HT1080 (cell line): ENCODE measurements at regions not wholly inside any gene's neighbourhood (a gene's known extent, or its start where the extent isn't known, plus 50 kb on each side); places are given as distances from the start of the nearest gene placed in this dataset.
"Not testable (repeated sequence)": the region's sequence is repeated elsewhere in the genome, so short reads cannot be mapped to it uniquely, and the experiment has no call there.

Experiments
- DNase-seq: peaks from one replicate; pipeline ENCODE4 v3.0.0-alpha.2; 2015; ENCODE audit warnings: low read depth

DNA sequence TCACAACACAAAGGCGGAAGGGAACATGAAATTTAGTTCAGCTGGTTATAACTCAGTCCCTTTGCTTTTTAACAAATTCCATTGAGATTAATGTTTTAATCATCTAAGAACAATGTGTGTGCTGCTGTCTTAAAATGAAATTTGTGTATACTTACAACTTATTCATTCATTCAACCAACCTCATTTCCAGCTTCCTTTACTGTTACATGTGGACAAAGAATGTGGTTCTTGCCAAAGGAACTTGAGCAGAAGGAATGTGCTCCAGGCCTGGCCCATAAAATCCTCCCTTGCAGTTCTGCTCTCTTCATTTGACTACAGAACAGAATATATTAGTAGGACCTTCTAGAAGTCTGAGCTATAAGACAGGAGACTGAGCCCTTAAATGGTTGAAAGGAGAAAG lies 176.8 kb upstream of the GLRA2 start:
- no peak for DNase-seq

DNA sequence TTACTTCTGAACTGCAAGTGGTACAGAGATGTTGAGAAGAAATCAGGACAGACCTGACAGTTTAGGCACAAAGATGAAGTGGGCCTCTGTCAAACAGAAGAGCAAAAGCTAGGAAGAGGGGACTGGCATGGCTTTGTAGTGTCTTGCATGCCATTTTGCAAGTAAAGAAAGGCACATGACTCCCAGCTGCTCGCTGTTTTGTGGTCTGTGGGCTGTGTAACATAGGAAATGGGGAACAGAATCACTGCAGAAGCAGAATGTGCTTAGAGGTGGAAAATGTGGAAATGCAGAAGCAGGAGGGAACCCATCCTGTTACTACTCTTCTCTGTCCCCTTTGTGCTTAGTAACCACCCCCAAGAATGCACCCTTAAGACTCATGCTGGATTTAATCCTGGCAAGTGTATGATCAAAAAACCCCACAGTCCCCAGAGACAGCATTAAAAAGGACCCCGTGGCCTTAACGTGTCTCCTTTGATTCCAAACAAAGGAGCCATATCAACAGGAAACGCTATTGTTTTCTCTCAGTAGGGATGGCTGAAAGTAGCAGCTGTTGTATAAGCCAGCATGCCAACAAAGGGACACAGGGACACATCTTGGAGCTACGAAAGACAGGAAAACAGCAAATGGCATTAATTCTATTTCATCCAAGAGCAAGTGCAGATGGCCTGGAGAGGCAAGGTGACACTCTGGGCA lies 177.6 kb upstream of the GLRA2 start:
- no peak for DNase-seq

DNA sequence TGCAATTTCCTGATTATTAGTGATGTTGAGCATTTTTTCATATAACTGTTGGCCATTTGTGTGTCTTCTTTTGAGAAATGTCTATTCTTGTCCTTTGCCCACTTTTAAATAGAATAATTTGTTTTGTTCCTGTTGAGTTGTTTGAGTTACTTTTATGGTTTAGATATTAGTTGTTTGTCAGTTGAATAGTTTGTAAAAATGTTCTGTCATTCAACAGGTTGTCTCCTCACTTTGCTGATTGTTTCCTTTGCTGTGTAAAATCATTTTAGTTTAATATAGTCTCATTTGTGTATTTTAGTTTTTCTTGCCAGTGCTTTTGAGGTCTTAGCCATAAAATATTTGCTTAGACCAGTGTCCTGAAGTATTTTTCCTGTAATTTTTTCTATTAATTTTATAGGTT lies 181.8 kb upstream of the GLRA2 start:
- DNase-seq: no peak

DNA sequence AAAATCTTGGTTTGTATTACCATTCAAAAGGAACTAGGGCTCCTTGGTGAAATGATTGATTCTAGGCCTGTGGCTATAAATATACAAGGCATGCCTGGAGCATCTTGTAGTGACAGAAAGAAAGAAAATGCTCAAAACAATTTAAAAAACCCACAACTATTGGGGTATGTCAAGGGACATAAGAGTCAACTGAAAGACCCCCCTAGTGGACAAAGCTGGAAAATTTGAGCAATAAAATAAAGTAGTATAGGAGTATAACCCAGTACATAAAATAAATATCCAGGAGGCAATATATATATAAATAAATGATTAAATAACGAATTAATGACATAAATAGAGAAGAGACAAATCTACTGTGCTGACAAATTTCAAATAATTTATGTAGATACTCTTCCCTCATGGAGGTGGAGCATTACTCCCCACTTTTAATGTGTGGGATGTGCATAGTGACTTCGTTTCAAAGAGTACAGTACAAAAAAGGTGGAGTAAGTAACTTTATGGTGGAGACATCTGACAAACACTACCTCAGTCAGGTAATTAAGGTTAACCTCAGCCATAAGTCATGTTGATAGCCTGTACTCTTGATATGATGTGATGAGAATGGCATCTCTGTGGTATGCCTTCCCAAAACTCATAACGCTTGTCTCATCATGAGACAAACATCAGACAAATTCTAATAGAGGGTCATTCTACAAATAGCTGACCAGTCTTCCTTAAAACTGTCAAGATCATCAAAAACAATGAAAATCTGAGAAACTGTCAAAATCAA lies 185.0 kb upstream of the GLRA2 start:
- DNase-seq: no peak

DNA sequence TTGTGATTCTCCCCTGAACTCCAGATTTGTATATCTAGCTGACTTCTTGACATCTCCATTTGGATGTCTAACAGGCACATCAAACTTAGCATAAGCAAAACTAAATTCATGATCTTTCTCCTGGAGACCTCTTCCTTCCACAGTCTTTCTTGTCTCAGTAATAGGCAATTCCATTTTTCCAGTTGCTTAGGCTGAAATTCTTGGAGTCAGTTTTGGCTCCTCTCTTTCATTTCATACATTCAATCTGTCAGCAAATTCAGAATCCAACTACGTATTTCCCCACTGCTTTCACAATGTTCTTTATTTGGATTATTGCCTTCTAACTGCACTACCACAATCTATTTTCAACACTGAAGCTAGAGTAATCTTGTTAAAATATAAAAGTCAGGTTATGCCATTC lies 219.9 kb upstream of the GLRA2 start:
- no peak for DNase-seq

DNA sequence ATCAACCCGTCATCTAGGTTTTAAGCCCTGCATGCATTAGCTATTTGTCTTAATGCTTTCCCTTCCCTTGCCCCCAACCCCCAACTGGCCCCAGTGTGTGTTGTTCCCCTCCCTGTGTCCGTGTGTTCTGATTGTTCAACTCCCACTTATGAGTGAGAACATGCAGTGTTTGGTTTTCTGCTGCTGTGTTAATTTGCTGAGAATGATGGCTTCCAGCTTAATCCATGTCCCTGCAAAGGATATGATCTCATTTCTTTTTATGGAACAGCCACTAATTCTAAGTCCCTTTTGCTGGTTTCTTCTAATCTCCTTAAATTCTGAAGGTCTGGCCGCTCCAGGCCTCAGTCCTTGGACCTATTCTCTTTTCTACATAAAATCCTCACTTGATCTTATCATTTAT lies 220.4 kb upstream of the GLRA2 start:
- not testable (repeated sequence) for DNase-seq

DNA sequence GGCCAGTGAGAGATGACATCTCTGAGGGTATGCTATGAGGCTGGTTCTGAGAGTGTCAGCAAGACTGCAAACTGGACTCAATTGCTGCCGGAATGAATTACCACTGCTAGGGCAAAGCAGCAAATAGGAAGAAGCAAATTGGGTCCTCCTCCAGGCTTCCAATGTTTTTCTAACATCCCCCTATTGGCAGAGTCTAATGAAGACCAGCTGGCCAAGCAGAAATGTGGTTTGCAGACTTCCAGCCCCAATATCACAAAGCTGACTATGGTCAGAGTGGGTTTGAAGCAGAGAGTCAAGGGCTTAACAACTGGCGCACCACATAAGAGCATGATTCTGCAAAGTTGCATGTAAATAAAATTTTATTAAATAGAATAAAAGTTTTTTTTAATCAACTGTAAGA lies 225.4 kb upstream of the GLRA2 start:
- DNase-seq: no peak

DNA sequence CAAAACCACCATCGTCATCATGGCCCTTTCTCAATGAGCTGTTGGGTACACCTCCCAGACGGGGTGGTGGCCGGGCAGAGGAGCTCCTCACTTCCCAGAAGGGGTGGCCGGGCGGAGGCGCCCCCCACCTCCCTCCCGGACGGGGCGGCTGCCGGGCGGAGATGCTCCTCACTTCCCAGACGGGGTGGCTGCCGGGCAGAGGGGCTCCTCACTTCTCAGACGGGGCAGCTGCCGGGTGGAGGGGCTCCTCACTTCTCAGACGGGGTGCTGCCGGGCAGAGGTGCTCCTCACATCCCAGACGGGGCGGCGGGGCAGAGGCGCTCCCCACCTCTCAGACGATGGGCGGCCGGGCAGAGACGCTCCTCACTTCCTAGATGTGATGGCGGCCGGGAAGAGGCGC lies 226.8 kb upstream of the GLRA2 start:
- not testable (repeated sequence) for DNase-seq

DNA sequence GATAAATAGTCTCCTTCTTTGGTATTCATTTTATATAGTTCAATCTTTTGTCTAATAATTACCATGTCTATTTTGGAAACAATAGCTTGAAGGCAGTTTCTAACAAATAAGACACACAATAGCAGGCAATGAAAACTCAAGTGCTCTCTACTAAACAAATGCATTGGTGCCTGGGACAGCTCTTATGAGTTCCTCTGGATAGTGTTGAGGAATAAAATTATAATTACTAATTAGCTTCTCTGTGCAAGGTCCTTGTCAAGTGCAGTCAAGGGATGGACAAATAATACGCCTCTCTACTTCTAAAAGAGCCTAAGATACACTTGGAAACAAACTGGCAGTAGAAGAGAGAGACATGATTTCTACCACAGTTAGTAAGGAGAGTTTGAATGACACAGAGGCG lies 229.0 kb upstream of the GLRA2 start:
- no peak for DNase-seq

DNA sequence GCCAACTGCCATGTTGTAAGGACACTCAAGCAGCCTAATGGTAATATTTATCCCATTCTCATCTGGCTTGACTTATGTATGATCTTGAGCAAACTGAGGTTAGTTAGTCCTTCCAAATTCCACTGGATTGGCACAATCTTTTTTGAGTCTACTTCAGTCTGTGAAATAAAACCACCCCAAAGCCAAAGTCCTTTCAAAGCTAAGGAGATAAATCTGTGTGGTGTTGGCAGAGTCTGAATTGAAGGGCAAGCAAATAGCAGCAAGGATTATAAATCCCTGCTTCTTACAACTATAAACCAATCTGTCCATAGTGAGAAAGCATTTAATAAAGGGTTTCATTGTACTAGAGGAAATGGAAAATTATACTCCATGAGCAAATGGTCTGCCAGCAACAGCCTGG lies 233.9 kb upstream of the GLRA2 start:
- no peak for DNase-seq

DNA sequence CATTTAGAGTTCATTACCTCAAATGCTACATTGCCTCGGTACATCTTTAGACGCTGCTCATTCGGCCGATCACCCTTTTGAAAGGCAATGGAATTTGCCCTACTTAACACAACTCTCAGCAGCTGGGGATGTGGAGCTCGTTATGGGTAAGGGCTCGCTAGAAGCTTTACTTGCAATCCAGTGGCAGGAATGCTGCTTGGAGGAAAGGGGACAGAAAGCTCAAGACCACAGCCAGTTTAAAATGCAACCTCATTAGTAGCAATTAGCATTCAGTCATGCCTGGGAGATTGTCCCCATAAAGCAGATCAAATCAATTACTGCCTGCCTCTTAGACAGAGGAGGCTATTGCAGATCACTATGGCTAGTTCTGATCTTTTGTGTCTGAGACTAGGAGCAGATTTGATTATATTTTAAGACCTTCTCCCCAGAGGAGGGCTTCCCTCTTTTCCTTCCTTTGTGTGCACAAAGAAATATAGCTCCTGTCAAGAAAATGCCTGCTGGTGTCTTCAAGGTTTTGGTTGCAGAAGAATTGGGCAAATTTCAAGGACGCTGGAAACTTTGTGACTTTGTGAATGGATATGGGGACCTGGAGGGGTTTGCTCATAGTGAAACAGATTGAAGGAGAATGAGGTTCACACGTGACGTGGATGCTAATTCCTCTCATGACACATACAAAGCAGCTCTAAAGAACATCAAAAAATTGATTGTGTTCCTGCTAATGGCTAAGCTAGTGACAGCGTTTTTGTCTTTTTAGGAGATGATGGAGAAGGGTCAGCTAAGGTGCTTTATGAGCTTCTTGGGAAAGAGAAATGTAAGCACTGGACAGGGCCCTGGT lies 237.5 kb upstream of the GLRA2 start:
- DNase-seq: no peak

DNA sequence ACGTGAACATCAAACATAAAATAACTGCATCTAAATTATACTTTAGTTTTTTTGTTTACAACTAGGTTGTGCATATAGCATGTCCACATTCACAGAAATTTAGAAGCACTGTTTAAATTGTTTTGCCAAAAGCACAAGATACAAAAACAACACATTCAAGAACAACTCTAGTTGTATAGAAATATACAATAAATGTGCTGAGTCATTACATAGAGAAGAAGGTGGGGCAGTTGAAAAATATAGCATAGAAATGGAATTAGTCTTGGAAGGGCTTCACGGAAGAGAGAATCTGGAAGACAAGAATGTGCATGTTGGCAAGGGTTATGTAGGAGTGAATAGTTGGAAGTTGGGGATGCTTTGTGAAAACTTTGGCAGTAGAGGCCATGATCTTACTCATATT lies 239.0 kb upstream of the GLRA2 start:
- no peak for DNase-seq

DNA sequence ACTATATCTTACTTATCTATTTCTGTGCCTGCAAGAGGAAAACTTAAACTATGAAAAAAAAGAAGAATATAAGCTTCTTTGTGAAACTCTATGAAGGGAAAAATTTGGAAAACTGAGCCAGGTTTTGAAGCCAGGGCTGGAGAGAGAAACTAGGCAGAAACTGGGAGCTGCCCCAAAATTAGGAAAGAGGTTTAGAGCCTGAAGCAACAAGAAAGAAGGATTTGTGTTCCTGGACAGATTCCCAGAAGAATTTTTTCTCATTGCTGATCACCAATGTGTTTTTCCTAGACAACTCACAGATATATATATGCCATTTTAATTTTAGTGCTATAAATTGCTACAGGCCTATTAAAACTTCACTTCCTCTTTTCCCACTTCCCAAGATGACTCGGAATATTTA lies 245.0 kb upstream of the GEMIN8 start:
- no peak for DNase-seq

DNA sequence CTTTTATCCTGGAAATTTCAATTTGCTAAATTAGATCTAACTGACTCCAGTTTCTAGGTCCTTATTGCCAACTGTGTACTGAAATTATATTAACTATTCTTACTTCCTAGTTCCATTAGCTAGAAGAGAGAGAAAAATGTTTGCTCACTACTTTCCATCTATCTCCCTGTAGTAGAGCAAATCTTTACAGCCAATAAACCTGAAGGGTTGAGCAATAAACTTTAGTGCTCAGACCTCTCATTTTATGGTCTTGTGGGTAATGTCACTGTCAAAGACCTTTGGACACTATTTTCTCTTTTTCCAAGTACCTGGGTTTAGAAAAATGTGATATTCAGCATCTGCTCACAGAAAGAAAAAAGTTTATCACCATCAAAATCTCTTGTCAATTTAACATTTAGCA lies 237.5 kb upstream of the GEMIN8 start:
- DNase-seq: no peak

DNA sequence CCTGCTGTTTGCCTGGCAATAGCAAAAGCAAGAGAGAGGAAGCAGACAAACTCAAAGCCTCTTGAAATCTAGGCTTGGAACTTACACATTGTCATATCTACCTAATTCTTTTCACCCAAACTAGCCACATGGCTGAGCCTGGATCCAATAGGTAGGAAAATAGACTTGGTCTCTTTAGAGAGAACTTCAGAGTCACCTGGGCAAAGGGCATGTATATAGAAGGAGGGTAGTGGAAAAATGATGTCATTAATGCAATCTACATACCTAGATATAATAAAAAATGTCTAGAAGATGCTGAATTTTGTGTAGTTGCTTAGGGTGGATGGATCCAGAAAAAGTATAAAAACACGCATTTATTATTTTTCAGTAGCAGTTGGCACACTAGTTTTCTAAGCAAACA lies 237.0 kb upstream of the GEMIN8 start:
- DNase-seq: no peak

DNA sequence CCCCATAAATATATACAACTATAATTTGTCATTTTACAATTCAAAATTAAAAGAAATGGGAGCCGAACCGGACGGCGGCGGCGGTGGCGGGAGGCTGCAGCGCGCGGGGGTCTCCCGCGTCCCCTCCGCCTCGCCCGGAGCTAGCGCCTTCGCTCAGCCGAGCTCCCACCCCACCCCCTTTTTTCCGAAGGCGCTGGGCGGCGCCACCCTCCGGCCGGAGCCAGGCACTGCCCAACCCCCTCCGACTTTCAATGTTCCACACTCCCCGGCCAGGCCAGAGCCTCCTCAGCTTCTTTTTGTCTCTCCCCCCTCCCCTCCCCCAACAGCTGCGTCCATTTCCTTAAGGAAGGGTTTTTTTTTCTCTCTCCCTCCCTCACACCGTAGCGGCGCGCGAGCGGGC lies 214.1 kb upstream of the GEMIN8 start:
- no peak for DNase-seq

DNA sequence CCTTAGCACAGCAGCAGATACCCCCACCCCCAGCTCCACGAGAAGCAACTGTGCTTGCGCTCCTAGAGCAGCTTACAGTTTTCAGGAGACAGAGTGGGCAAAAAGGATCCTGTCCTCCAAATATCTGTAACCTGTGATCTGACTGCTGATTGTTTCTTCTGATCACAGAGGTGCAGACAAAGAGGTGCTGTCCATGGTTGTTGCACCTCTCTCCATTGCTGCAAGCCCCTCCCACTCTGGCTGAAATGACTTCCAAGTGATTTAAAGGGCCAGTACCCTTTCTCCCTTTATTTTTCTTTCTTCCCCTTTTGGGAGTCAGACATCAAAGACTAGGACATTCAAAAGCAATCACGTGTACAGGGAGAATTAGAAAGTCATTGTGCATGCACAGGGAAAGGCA lies 205.3 kb upstream of the GEMIN8 start:
- DNase-seq: no peak

DNA sequence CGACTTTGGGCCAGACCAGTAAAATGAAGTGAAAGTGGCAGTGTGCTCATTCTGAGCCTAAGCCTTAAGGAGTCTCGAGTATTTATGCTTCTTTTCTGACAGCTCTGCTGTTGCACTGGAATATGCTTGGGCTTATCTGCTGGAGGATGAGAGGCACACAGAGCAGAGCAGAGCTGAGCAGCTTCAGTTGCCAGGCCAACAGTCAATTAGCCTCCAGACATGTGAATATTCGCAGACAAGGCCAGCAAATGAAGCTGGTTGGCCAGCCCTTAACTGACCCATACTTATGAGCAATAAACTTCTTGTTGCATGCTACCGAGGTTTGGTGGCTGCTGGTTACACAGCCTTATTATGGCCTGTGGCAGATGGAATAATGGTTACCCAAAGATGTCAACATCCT lies 203.0 kb upstream of the GEMIN8 start:
- no peak for DNase-seq

DNA sequence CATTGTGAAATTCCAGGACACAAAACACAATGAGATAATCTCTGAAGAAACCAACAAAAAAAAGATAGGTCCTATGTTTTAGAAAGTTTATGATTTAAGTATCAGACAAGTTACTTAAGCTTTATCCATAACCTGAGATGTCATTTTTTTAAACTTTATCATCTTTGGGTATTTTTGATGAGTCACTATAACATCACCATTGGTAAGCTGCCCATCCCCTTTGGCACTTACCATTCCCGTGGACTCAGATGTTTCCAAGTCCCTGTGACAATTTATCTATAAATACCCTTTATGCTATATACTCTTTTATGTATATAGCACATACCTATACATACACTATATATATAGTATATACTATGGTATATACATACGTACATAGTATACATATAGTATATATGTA lies 198.9 kb upstream of the GEMIN8 start:
- DNase-seq: no peak

DNA sequence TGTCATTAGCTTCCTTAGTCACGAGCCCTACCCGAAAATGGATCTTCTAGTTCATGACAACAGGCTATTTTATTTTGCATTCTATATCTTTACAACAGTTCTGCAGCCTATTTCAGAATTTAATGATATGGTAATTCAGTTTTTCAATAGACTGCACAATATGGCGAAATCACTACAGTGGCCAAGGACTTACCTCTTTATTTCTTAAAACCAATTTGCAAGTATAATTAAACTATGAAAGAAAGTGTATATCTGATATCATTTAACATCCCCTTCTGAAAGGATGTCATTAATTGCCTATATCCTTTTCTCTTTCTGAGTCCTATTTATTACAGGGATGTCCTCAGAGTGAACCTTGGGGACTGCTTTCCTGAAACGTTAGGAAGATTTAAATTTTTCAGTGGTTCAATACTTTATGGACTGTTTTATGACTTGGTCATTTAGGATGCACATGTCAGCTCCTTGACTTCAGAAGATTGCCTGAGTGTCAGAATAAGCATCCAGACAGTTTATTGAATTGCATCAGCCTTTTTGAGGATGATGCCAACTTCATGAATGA lies 190.8 kb upstream of the GEMIN8 start:
- DNase-seq: no peak

DNA sequence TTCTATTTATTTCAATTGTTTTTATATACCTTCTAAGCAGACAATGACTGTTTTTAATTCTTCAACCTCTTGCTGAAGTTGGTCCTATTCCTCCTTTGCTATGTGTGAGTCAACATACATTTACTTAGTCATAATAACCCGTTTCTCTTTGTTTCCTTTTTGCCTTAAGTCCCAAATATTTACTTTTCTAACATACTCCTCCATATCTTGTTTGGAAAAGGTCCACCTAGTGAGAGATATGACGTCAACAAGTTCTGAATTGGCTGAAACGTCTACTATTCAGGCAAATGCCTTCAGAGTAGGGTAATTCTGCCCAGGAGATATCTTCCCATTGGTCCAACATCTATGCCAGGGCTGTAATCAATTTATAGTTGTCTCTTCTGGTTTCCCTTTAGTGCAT lies 179.3 kb upstream of the GEMIN8 start:
- DNase-seq: no peak

DNA sequence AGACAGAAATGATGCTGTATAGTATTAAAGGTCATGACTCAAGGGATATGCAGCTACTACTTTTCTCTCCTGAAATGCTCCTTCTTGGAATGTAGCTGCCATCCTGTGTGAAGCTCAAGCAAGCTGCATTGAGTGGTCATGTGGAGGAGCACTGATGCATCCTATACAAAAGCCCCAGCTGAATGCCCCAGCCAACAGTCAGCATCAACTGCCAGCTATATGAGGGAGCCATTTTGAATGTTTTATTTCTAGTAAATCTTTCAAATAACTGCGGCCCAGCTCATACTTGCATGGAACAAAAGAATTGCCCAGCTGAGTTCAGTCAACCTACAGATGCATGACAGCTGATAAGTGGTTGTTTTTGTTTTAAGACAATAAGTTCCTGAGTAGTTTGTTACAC lies 165.0 kb upstream of the GEMIN8 start:
- DNase-seq: no peak
